ENCODE measurements at regions not wholly inside any gene's neighbourhood (a gene's known extent, or its start where the extent isn't known, plus 50 kb on each side); places are given as distances from the start of the nearest gene placed in this dataset.

DNA sequence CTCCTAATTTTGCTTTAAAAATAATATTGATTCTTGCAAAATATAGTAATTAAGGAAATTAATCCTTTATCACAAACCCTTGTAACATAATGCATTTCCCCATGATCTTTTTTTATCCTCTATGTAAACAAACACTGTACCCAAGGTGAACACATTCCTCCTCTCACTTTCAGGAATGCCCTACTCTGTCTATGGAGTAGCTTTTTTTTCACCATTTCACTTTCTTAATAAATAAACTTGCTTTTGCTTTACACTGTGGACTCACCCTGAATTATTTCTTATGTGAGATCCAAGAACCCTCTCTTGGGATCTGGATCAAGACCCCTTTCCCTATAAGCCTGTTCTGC lies 90.5 kb upstream of the LRRN1 start:
- Histone ChIP-seq H3K4me1 (ENCODE audit: insufficient read depth, low read length) (no peaks in the 10 kb centered on the region), H3K36me3 (ENCODE audit: insufficient read depth, low read length) (no peaks in the 10 kb centered on the region), H3K79me2 (ENCODE audit: insufficient read depth, low read length) (no peaks in the 10 kb centered on the region), H3K27me3 (ENCODE audit: insufficient read depth, low read length) (no peaks in the 10 kb centered on the region), H2AFZ (ENCODE audit: low read depth, low read length) (no peak overlapping the region), H3K9me3 (ENCODE audit: insufficient read depth, low read depth, low read length) (no peaks in the 10 kb centered on the region), H3K4me3 (ENCODE audit: insufficient read depth, low read depth, low read length) (no peak overlapping the region), H3K9ac (ENCODE audit: low read length) (no peak overlapping the region), H3K4me2 (ENCODE audit: low read length) (no peak overlapping the region), H4K20me1 (ENCODE audit: insufficient read depth, low read length) (no peaks in the 10 kb centered on the region), H3K27ac (ENCODE audit: low read depth, low read length) (no peak overlapping the region)
- TF ChIP-seq, protein P1, sequence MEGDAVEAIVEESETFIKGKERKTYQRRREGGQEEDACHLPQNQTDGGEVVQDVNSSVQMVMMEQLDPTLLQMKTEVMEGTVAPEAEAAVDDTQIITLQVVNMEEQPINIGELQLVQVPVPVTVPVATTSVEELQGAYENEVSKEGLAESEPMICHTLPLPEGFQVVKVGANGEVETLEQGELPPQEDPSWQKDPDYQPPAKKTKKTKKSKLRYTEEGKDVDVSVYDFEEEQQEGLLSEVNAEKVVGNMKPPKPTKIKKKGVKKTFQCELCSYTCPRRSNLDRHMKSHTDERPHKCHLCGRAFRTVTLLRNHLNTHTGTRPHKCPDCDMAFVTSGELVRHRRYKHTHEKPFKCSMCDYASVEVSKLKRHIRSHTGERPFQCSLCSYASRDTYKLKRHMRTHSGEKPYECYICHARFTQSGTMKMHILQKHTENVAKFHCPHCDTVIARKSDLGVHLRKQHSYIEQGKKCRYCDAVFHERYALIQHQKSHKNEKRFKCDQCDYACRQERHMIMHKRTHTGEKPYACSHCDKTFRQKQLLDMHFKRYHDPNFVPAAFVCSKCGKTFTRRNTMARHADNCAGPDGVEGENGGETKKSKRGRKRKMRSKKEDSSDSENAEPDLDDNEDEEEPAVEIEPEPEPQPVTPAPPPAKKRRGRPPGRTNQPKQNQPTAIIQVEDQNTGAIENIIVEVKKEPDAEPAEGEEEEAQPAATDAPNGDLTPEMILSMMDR (IDR thresholded peaks at IDR 0.05; ENCODE audit: insufficient read depth, low read depth, low read length), result no peak
- no peaks in the 10 kb centered on the region for H3K27me3 Mint-ChIP-seq (ENCODE audit: low read depth, unreplicated experiment)
- FAIRE-seq (no peak), DNase-seq (ENCODE audit: low read depth) (no peak)
- no peaks in the 10 kb centered on the region for H3K36me3 Mint-ChIP-seq (ENCODE audit: low read depth, unreplicated experiment)
- no peak overlapping the region for H3K4me3 Mint-ChIP-seq (ENCODE audit: unreplicated experiment)
- no peaks in the 10 kb centered on the region for H3K9me3 Mint-ChIP-seq (ENCODE audit: unreplicated experiment)
- no peaks in the 10 kb centered on the region for H3K4me1 Mint-ChIP-seq (ENCODE audit: low read depth, unreplicated experiment)
- H3K27ac Mint-ChIP-seq (ENCODE audit: unreplicated experiment), result no peak overlapping the region

DNA sequence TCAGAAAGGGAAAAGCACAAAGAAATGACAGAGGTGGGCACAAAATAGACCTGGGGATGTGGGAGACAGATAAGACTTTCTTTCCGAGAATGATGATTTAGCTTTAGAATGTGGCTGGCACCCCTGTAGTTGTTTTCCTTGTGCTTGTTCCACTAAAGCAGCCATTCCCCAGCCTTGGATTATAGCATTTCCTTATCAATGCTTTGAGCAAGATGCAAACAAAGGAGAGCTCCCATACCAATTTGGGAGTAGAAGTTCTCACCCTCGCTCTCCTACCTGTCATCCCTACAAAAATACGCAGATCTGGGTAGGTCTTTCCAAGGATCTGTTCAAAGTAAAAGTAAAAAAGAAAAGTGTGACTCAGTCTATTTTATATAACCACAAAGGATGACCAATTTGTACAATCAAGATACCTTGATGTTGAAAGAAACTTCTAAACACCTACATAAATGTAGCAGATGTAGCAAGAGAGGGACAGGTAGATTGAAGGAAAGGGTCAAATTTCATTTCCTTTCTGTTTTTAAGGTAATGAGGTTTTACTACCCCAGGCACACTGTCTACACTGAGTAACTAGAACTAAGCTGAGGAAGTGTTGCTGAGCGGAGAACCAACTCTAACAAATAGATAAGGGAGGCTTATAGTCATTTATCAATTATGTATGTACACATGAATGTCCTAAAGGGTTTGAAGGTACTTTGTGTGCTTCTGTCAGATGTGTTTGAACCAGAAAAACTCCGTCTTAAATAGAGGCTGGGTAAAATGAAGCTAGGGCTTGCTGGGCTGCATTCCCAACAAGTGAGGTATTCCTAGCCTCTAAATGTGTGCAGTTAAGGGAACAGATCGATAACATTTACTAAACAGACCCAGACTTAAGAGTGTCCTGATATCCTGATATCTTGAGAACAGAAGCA lies 91.1 kb upstream of the LRRN1 start:
- no peak overlapping the region for H3K27ac ChIP-seq (ENCODE audit: low read depth, low read length)
- H3K4me1 ChIP-seq (ENCODE audit: insufficient read depth, low read length), result no peaks in the 10 kb centered on the region
- no peak overlapping the region for H3K4me2 ChIP-seq (ENCODE audit: low read length)
- Mint-ChIP-seq H3K36me3 (ENCODE audit: low read depth, unreplicated experiment) (no peaks in the 10 kb centered on the region), H3K27me3 (ENCODE audit: low read depth, unreplicated experiment) (no peaks in the 10 kb centered on the region), H3K4me3 (ENCODE audit: unreplicated experiment) (no peak overlapping the region), H3K9me3 (ENCODE audit: unreplicated experiment) (peaks cover under 1% of the 10 kb centered on the region), H3K4me1 (ENCODE audit: low read depth, unreplicated experiment) (no peaks in the 10 kb centered on the region), H3K27ac (ENCODE audit: unreplicated experiment) (no peak overlapping the region)
- H3K9me3 ChIP-seq (ENCODE audit: insufficient read depth, low read depth, low read length), result no peaks in the 10 kb centered on the region
- no peaks in the 10 kb centered on the region for H3K79me2 ChIP-seq (ENCODE audit: insufficient read depth, low read length)
- no peaks in the 10 kb centered on the region for H3K27me3 ChIP-seq (ENCODE audit: insufficient read depth, low read length)
- H2AFZ ChIP-seq (ENCODE audit: low read depth, low read length), result no peak overlapping the region
- no peaks in the 10 kb centered on the region for H3K36me3 ChIP-seq (ENCODE audit: insufficient read depth, low read length)
- no peak overlapping the region for H3K9ac ChIP-seq (ENCODE audit: low read length)
- no peaks in the 10 kb centered on the region for H4K20me1 ChIP-seq (ENCODE audit: insufficient read depth, low read length)
- TF ChIP-seq, protein P1 (IDR thresholded peaks at IDR 0.05; ENCODE audit: insufficient read depth, low read depth, low read length), result no peak
- no peak for TF ChIP-seq EZH2 (IDR thresholded peaks at IDR 0.05; ENCODE audit: insufficient read depth, low read length)
- no peak overlapping the region for H3K4me3 ChIP-seq (ENCODE audit: insufficient read depth, low read depth, low read length)
- FAIRE-seq (no peak), DNase-seq (ENCODE audit: low read depth) (no peak)

DNA sequence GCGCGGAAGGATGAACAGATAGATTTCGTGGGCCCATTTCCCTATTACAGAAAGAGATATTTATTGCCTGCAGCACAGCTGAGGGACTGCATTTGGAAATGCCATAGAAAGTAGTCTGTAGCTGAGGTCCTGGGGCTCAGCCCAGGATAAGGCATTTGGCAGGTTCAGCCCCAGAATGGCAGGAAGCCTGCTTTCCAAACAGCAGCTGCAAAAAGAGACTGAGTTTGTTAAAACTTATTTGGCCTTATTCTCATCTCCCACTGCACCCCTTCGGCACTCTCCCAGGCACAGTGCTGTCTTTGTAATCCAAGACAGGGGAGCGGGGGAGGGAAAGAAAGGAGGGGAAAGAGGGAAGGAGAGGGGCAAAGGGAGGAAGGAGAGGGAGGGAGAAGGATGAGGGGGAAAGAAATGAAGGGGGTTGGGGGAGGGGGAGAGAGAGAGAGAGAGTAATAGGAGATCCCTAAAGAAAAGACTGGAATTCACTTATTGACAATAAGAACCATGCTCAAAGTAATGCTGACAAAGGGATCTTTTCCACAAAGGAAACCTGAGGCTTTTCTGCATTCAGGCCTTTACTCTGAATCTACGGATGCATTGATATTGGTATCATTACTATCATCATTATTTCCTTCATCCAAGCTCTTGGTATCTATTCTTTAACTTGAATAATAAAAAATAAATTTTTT lies 94.0 kb upstream of the LRRN1 start:
- H3K27me3 ChIP-seq (ENCODE audit: insufficient read depth, low read length), result no peaks in the 10 kb centered on the region
- no peak for TF ChIP-seq EZH2 (IDR thresholded peaks at IDR 0.05; ENCODE audit: insufficient read depth, low read length)
- TF ChIP-seq, protein P1 (IDR thresholded peaks at IDR 0.05; ENCODE audit: insufficient read depth, low read depth, low read length), result no peak
- FAIRE-seq (no peak), DNase-seq (ENCODE audit: low read depth) (peak; percentile 10)
- no peak overlapping the region for H3K4me2 ChIP-seq (ENCODE audit: low read length)
- Mint-ChIP-seq H3K4me3 (ENCODE audit: unreplicated experiment) (no peak overlapping the region), H3K27me3 (ENCODE audit: low read depth, unreplicated experiment) (no peaks in the 10 kb centered on the region), H3K27ac (ENCODE audit: unreplicated experiment) (no peak overlapping the region), H3K36me3 (ENCODE audit: low read depth, unreplicated experiment) (no peaks in the 10 kb centered on the region), H3K4me1 (ENCODE audit: low read depth, unreplicated experiment) (peaks cover under 1% of the 10 kb centered on the region), H3K9me3 (ENCODE audit: unreplicated experiment) (peaks cover 2% of the 10 kb centered on the region)
- no peak overlapping the region for H3K4me3 ChIP-seq (ENCODE audit: insufficient read depth, low read depth, low read length)
- no peaks in the 10 kb centered on the region for H3K36me3 ChIP-seq (ENCODE audit: insufficient read depth, low read length)
- no peaks in the 10 kb centered on the region for H3K79me2 ChIP-seq (ENCODE audit: insufficient read depth, low read length)
- H3K27ac ChIP-seq (ENCODE audit: low read depth, low read length), result no peak overlapping the region
- H3K9me3 ChIP-seq (ENCODE audit: insufficient read depth, low read depth, low read length), result no peaks in the 10 kb centered on the region
- H3K9ac ChIP-seq (ENCODE audit: low read length), result no peak overlapping the region
- no peaks in the 10 kb centered on the region for H4K20me1 ChIP-seq (ENCODE audit: insufficient read depth, low read length)
- H2AFZ ChIP-seq (ENCODE audit: low read depth, low read length), result no peak overlapping the region
- H3K4me1 ChIP-seq (ENCODE audit: insufficient read depth, low read length), result no peaks in the 10 kb centered on the region
